GM23338 (cell line): ENCODE measurements at regions not wholly inside any gene's neighbourhood (a gene's known extent, or its start where the extent isn't known, plus 50 kb on each side); places are given as distances from the start of the nearest gene placed in this dataset.

Experiments used
- CREB1 ChIP-seq: fragments of 250-450 bp; sonication (Bioruptor Pico); IDR thresholded peaks from 2 replicates; pipeline ENCODE4 v1.5.0; 2020; ENCODE audit warnings: low read depth, mild to moderate bottlenecking, moderate library complexity
- EZH2 ChIP-seq: fragments of 200-600 bp; sonication (generic); IDR thresholded peaks from one replicate; pipeline ENCODE4 v1.8.0; 2017; ENCODE audit warnings: antibody characterized with exemption, mild to moderate bottlenecking, low read depth; ENCODE audit not compliant: unreplicated experiment
- EZH2phosphoT487 ChIP-seq: fragments of 200-600 bp; sonication (generic); IDR thresholded peaks from one replicate; pipeline ENCODE4 v1.8.1; 2018; ENCODE audit warnings: antibody characterized with exemption; ENCODE audit not compliant: unreplicated experiment
- JUNB ChIP-seq: IDR thresholded peaks from one replicate; pipeline ENCODE4 v1.6.1; 2016; ENCODE audit warnings: antibody characterized with exemption; ENCODE audit not compliant: unreplicated experiment
- NANOG ChIP-seq: IDR thresholded peaks from 2 replicates; pipeline ENCODE4 v1.6.1; 2016; ENCODE audit warnings: antibody characterized with exemption, borderline replicate concordance
- POLR2AphosphoS5 ChIP-seq: IDR thresholded peaks from 2 replicates; pipeline ENCODE4 v1.6.1; 2016; ENCODE audit warnings: antibody characterized with exemption, low read depth
- STAT1 ChIP-seq: IDR thresholded peaks from one replicate; pipeline ENCODE4 v1.6.1; 2016; ENCODE audit warnings: antibody characterized with exemption; ENCODE audit not compliant: unreplicated experiment
- ZNF114 ChIP-seq: fragments of 250-450 bp; sonication (Bioruptor Pico); IDR thresholded peaks from 2 replicates; pipeline ENCODE4 v1.5.0; 2020; ENCODE audit warnings: mild to moderate bottlenecking, moderate library complexity
- ZNF331 ChIP-seq: fragments of 250-450 bp; sonication (Bioruptor Pico); IDR thresholded peaks from 2 replicates; pipeline ENCODE4 v1.5.0; 2020; ENCODE audit warnings: low read depth, mild to moderate bottlenecking, moderate library complexity
- TF ChIP-seq, protein P1 (sequence below), 2 experiments: fragments of 200-600 bp in 1 of 2; sonication (generic) in 1 of 2; conservative IDR thresholded peaks; 2 replicates each; pipeline versions ENCODE4 v1.5.1 to v1.6.1; 2016 to 2017; ENCODE audit warnings: antibody characterized with exemption in 2 of 2, low read depth in 2 of 2, mild to moderate bottlenecking in 2 of 2, moderate library complexity in 1 of 2
- TF ChIP-seq, protein P2 (sequence below): IDR thresholded peaks from one replicate; pipeline ENCODE4 v1.6.1; 2018; ENCODE audit warnings: antibody characterized with exemption; ENCODE audit not compliant: unreplicated experiment
- TF ChIP-seq, protein P3 (sequence below): IDR thresholded peaks from 2 replicates; pipeline ENCODE4 v1.6.1; 2016; ENCODE audit warnings: antibody characterized with exemption
- TF ChIP-seq, protein P4 (sequence below): fragments of 250-450 bp; sonication (Bioruptor Pico); IDR thresholded peaks from 2 replicates; pipeline ENCODE4 v1.5.0; 2020; ENCODE audit warnings: mild to moderate bottlenecking, moderate library complexity

DNA sequence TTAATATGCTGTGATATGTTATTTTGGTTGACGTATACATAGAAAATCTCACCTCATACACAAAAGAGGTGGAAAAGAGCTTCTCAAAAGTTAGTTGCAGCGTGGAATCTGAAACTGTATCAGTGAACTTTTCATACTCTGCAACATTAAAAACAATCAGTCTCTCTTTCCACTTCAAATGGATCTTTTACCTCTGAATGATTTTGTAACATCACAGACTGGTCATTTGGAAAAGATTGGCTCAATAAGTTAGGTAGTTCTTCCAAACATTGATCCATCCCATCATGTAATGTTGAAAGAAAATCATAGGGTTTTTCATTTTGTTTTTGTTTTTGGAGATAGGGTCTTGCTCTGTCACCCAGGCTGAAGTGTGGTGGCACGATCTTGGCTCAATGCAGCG is 131.1 kb downstream of the AHR start:
- TF ChIP-seq, protein P1, sequence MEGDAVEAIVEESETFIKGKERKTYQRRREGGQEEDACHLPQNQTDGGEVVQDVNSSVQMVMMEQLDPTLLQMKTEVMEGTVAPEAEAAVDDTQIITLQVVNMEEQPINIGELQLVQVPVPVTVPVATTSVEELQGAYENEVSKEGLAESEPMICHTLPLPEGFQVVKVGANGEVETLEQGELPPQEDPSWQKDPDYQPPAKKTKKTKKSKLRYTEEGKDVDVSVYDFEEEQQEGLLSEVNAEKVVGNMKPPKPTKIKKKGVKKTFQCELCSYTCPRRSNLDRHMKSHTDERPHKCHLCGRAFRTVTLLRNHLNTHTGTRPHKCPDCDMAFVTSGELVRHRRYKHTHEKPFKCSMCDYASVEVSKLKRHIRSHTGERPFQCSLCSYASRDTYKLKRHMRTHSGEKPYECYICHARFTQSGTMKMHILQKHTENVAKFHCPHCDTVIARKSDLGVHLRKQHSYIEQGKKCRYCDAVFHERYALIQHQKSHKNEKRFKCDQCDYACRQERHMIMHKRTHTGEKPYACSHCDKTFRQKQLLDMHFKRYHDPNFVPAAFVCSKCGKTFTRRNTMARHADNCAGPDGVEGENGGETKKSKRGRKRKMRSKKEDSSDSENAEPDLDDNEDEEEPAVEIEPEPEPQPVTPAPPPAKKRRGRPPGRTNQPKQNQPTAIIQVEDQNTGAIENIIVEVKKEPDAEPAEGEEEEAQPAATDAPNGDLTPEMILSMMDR (conservative IDR thresholded peaks at IDR 0.05; ENCODE audit: low read depth in 2 of 2): no peak
- TF ChIP-seq EZH2phosphoT487: no peak
- TF ChIP-seq EZH2: no peak
- no peak for TF ChIP-seq POLR2AphosphoS5
- no peak for TF ChIP-seq CREB1 (CRISPR knock-in tag)
- TF ChIP-seq, protein P2, sequence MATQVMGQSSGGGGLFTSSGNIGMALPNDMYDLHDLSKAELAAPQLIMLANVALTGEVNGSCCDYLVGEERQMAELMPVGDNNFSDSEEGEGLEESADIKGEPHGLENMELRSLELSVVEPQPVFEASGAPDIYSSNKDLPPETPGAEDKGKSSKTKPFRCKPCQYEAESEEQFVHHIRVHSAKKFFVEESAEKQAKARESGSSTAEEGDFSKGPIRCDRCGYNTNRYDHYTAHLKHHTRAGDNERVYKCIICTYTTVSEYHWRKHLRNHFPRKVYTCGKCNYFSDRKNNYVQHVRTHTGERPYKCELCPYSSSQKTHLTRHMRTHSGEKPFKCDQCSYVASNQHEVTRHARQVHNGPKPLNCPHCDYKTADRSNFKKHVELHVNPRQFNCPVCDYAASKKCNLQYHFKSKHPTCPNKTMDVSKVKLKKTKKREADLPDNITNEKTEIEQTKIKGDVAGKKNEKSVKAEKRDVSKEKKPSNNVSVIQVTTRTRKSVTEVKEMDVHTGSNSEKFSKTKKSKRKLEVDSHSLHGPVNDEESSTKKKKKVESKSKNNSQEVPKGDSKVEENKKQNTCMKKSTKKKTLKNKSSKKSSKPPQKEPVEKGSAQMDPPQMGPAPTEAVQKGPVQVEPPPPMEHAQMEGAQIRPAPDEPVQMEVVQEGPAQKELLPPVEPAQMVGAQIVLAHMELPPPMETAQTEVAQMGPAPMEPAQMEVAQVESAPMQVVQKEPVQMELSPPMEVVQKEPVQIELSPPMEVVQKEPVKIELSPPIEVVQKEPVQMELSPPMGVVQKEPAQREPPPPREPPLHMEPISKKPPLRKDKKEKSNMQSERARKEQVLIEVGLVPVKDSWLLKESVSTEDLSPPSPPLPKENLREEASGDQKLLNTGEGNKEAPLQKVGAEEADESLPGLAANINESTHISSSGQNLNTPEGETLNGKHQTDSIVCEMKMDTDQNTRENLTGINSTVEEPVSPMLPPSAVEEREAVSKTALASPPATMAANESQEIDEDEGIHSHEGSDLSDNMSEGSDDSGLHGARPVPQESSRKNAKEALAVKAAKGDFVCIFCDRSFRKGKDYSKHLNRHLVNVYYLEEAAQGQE: no peak
- TF ChIP-seq, protein P3, sequence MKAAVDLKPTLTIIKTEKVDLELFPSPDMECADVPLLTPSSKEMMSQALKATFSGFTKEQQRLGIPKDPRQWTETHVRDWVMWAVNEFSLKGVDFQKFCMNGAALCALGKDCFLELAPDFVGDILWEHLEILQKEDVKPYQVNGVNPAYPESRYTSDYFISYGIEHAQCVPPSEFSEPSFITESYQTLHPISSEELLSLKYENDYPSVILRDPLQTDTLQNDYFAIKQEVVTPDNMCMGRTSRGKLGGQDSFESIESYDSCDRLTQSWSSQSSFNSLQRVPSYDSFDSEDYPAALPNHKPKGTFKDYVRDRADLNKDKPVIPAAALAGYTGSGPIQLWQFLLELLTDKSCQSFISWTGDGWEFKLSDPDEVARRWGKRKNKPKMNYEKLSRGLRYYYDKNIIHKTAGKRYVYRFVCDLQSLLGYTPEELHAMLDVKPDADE: no peak
- TF ChIP-seq JUNB: no peak
- TF ChIP-seq ZNF331: no peak
- no peak for TF ChIP-seq STAT1
- TF ChIP-seq ZNF114 (CRISPR knock-in tag): no peak
- TF ChIP-seq NANOG: no peak
- TF ChIP-seq, protein P4, sequence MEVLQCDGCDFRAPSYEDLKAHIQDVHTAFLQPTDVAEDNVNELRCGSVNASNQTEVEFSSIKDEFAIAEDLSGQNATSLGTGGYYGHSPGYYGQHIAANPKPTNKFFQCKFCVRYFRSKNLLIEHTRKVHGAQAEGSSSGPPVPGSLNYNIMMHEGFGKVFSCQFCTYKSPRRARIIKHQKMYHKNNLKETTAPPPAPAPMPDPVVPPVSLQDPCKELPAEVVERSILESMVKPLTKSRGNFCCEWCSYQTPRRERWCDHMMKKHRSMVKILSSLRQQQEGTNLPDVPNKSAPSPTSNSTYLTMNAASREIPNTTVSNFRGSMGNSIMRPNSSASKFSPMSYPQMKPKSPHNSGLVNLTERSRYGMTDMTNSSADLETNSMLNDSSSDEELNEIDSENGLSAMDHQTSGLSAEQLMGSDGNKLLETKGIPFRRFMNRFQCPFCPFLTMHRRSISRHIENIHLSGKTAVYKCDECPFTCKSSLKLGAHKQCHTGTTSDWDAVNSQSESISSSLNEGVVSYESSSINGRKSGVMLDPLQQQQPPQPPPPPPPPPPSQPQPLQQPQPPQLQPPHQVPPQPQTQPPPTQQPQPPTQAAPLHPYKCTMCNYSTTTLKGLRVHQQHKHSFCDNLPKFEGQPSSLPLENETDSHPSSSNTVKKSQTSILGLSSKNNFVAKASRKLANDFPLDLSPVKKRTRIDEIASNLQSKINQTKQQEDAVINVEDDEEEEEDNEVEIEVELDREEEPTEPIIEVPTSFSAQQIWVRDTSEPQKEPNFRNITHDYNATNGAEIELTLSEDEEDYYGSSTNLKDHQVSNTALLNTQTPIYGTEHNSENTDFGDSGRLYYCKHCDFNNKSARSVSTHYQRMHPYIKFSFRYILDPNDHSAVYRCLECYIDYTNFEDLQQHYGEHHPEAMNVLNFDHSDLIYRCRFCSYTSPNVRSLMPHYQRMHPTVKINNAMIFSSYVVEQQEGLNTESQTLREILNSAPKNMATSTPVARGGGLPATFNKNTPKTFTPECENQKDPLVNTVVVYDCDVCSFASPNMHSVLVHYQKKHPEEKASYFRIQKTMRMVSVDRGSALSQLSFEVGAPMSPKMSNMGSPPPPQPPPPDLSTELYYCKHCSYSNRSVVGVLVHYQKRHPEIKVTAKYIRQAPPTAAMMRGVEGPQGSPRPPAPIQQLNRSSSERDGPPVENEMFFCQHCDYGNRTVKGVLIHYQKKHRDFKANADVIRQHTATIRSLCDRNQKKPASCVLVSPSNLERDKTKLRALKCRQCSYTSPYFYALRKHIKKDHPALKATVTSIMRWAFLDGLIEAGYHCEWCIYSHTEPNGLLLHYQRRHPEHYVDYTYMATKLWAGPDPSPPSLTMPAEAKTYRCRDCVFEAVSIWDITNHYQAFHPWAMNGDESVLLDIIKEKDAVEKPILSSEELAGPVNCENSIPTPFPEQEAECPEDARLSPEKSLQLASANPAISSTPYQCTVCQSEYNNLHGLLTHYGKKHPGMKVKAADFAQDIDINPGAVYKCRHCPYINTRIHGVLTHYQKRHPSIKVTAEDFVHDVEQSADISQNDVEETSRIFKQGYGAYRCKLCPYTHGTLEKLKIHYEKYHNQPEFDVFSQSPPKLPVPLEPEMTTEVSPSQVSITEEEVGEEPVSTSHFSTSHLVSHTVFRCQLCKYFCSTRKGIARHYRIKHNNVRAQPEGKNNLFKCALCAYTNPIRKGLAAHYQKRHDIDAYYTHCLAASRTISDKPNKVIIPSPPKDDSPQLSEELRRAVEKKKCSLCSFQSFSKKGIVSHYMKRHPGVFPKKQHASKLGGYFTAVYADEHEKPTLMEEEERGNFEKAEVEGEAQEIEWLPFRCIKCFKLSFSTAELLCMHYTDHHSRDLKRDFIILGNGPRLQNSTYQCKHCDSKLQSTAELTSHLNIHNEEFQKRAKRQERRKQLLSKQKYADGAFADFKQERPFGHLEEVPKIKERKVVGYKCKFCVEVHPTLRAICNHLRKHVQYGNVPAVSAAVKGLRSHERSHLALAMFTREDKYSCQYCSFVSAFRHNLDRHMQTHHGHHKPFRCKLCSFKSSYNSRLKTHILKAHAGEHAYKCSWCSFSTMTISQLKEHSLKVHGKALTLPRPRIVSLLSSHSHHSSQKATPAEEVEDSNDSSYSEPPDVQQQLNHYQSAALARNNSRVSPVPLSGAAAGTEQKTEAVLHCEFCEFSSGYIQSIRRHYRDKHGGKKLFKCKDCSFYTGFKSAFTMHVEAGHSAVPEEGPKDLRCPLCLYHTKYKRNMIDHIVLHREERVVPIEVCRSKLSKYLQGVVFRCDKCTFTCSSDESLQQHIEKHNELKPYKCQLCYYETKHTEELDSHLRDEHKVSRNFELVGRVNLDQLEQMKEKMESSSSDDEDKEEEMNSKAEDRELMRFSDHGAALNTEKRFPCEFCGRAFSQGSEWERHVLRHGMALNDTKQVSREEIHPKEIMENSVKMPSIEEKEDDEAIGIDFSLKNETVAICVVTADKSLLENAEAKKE: no peak
